T follicular helper cell (primary cell): ENCODE measurements at regions not wholly inside any gene's neighbourhood (a gene's known extent, or its start where the extent isn't known, plus 50 kb on each side); places are given as distances from the start of the nearest gene placed in this dataset.

Experiments
- DNase-seq: peaks from one replicate; pipeline ENCODE4 v3.0.0-alpha.2; 2020; ENCODE audit warnings: low read depth

DNA sequence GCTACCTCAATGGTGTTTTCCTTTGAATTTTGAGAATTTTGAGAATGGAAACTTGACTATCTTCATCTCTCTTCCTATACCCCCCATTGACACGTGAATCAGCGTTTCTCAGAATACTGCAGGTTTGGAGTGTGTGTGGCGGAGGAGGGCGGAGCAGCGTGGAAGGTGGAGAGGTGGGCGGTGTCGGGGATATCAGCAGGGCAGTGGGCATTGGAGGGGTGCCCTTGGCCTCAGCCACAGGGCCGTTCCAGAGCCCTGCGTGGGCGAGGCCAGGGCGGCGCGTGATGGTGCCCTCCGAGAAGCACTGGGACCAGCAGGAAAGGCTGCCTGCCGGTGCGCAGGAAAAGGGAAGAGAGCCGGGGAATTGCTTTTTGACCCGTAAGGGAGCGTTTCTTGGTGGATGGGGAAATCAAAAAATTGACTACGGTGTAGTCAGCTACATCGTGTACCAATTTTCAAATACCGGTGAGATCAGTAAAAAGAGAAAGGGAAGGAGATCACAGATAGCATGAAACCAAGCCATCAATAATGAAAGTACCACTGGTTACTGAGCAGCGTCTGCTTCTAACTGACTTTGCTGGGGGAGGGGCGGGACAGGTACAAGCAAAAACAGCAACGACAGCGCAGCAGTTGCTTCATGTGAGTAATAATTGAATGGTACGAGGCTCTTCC is 82.7 kb upstream of the DUSP22 start:
- no peak for DNase-seq

DNA sequence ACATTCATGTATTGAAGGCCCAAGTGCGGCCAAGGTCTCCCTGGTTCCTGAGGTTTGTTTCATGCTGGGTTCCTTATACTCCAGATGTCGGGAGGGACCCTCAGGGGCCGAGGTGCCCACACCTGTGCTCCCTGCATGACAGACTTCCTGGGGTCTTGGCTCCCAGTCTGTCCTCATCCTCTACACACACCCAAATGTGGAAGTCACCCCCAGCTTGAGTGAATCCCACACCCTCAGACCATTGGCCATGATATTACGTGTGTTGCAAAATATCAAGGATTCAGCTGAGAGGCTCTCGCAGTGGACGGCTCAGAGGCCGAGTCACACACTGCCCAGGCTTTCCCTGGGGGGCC is 82.2 kb upstream of the DUSP22 start:
- no peak for DNase-seq

DNA sequence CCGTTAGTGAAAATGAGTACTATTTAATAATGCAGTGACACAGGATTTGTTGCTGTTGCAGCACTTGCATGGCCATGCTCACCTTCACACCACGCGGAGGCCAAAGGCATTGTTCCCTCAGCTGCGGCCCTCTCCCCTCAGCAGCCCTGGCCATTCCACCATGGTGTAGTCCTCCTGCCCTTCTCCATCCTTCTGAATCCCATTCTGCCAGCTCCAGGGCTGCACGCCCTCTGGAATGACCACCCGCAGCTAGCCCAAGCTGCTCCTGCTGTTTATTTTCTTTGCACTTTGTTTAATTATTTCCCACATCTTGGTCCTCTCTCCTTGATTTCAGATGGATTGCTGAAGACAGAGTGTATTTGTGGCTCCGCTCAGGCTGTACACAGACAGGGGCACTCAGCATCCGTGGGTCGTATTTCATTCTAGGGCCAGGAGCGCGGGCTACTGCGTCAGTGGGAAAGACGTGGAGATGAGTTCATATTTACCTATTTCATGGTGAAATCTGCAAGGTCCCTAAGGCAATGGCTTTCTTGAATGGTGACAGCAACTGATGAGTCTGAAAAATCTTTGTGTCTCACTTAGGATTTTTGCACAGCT is 81.4 kb upstream of the DUSP22 start:
- no peak for DNase-seq

DNA sequence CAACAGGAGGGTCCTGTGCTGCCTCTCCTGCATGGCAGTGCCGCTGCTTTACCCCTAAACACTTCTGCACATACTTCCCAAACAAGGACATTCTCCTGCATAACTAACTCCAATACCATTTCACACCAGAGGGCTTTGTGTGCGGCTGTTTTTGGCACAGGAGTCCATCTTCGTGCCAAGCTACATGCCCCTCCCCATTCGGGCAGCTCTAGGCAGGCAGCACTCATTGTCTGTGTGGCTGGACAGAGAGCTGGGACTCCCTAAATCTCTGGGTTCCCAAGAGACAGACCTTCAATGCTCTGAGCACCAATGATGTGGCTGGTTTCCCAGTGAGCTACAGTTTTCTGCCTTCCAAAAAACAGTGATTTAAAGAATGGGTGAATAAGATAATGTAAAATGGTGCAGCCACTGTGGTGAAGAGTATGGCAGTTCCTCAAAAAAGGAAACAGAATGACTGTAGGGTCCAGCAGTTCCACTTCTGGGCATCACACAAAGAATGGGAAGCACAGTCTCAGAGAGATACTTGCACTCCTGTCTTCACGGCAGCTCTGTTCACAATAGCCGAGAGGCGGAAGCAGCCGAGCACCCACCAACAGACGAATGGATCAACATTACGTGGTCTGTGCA is 80.3 kb upstream of the DUSP22 start:
- no peak for DNase-seq

DNA sequence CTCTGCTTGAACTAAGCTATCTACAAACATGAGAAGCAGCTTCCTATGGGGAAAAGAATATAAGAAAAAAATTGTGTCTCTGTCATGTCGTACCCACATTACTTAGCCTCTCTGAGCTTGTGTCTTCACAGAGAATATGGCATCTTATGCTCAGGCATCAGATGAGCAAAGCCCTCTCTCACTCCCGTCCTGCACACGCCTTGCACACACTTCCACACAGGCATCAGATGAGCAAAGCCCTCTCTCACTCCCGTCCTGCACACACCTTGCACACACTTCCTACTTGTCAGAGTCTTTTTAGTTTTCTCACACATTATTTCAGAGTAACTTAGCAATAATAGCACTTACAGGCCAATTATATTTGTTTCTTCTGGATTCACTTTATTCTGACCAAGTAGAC is 79.0 kb upstream of the DUSP22 start:
- DNase-seq: no peak

DNA sequence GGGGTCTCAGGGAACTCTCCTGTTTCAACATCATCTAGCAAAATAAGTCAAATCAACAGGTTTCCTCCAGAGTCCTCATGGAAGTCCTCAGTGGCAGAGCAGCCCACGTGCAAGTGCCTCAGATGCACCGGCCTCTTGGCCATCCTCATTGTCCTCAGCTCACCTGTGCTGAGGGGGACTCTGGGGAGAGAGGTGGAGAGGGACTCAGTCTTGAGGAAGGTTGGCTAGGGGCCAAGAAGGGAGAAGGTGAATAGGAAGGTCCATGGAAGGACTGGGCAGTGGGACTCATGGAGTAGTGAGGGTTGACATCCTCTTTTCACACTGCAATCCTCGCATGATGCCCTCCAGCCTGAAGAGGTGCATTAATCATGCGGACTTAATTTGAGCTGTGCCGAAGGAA is 77.9 kb upstream of the DUSP22 start:
- DNase-seq: no peak

DNA sequence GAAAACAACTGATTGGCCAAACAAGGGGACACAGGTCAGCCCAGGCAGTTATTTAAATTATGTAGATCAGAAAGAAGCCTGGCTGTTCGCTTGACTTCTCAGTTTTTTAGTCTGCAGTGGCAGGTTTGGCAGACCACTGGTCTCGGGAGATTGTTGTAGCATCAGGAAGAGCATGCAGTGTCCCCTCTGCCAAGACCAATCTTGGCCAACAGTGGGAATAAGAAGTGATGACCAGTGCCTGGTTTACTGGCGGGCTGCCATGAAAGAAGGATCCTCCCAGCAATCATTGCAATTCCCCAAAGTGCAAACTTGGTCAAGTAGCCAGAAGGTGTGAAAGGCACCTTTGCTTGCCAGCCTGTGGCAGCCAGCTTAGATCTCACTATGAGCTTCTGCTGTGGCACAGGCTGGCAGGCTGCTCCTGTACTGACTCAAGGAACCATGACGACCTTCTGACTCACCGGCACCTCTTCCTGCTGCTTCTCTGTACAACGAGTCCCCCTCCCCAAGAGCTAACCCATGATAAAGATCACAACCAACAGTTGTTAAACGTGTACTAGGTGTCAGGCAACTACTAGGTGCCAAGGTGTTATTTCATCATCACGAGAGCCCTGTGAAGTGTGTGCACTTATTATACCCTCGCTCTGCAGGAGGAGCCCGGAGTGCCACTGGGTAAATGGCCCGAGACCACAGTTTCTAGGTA is 76.8 kb upstream of the DUSP22 start:
- no peak for DNase-seq

DNA sequence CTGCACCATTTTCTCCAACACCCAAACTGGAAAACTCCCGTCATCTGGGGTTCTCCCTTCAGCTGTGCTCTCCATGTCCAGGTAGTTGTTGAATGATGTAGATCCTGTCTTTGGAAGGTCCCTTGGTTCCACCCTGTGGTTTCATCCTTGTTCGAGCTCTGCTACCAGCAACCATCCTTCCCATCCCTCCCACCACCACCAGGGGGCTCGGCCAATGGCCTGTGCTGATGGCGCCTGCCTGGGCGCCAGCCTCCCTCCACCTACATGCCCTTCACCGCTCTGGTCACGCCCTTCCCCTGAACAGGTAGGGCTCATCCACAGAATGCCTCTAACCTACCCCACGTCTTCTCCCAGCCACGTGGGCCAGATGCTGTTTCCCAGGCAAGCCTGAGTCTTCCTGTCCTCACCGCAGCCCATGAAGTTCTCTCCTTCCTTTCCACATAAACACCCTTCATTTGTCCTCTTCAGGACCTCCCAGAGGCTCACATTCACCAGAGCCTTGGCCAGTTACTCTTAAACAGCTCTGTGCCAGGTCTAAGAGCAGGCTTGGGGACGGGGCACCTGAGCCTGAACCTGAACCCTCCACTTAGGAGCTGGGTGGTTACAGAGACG is 75.1 kb upstream of the DUSP22 start:
- DNase-seq: no peak

DNA sequence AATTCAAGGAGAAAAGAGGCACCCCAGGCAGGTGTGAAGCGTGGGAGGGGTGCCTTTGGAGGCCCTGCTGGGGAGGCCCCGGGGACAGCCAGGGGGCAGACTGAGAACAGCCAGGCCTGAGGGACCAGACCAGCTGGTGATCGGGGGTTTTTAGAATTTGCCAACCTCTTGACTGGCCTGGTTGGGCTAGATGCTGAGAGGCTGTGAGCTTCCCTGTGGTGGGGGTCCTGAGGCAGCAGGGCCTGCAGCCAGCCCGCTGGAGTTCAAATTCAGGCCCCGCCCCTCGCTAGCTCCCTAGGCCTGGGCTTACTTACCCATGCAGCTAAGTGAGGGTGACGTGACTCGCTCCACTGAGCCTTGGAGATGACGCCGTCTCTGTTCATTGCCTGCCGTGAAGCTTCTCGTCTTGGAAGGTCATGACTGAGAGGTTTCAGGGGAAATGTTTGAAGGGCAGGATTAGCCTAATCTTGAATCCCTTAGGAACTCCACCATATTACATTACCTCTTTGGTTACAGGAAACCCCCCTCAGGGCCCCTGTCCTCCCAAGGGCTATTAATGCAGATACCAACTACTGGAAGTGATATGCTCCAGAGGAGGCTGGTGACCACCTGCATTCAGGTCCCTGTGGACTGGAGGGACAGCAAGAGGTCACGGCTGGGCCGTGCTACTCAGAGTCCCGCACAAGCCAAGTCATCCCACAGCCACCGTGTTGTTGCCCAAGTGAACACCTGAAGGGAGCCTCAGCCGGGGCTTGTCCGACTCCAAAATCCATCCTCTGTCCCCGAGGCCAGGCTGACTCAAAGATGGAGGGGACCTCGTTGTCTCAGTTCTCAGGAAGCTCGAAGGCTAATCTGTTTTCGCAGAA is 73.9 kb upstream of the DUSP22 start:
- DNase-seq: no peak

DNA sequence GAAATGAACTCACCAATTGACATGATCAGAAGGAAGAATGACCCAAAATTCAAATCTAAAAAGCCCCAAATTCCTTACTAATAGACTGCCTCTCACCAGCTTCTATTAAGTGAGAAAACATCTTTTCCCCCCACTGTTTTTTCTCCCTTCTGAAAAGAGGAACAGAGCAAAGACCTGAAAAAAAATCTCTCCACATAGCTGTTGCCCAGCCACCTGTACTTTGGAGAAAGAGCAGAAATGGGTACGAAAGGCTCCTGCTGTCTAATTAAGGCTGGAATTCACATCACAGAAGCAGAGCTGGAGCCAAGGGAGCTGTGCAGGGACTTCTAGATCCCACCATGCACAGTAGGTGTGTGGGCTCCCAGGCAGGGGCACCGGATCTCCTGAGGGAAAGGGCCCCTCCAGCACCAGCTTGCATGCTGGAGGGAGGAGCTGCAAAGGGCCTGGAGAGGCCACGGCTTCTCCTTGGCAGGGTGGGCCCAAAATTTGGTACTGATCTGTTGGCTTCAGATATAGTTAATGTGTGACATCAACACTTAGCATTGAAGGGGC is 73.2 kb upstream of the DUSP22 start:
- DNase-seq: no peak

DNA sequence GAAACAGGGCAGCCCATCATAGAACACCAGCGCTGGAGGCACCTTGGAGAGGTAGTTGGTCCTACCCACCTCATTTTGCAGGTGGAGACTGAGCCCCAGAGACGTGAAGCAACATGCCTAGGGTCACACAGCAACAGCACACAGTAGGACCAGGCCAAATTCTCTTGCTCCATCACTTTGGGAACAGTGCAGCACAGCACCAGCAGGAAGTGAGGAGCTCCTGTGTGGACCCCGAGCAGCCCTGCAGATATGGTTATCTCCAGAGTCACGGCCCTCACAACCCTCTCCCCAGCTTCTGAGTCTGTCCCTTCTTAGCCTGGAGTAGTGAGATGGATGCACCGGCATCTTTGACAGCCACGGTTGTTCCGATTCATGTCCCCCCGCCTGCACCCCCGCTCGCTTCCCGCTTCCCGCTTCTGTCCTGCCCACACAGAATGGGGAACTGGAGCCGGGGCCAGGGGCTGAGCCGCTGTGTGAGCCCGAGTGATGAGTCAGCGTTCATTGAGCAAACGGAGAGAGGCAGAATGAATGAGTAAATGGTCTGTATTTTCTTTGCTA is 72.6 kb upstream of the DUSP22 start:
- DNase-seq: no peak

DNA sequence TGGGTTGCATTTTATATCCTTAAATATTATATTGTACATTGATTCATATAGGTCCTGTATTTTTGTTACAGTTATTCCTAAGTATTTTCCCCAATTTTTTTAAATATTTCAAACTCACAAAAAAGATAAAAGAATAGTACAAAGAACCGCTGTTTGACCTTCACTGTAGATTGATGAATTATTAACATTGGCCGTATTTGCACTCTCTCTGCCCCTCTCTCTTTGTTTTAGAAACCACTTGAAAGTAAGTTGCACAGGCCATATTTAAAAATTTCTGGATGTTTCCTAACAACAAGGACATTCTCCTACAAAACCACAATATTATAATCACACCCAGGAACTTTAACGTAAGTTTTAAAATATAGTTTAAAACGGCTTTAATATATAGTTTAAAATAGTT is 72.0 kb upstream of the DUSP22 start:
- DNase-seq: no peak

DNA sequence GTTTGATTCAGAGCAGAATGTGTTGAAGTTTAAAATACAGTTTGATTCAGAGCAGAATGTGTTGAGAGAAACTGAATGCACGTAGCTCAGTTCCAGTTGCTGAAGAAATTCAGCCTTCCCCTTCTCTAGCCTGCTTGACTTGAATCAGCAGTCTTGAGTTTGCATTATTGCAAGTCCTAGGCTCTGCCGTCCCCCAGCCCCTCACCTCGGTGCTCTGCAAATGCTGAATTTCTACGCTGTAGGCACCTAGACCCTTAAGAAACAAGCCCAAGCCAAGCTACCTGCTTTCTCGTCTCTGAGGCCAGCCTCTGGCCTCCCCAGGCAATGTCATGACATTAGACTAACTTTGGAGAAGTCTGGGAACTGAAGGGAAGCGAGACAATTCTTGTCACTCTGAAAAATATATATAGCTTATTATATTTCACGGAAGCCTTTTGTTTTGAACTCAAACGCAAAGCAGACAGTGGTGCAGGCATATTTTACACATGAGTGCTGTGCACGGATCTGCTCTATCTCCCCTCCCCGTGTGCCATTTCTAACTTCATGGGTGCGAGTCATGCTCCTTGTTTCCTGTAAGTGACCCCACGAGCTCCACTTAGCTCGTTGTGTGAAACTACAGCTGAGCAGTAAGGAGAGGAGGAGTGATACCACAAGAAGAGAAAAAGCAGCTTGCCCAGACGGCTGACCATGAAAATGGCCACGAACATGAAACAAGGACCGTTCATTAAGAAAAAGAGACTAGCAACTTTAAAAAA is 71.4 kb upstream of the DUSP22 start:
- no peak for DNase-seq

DNA sequence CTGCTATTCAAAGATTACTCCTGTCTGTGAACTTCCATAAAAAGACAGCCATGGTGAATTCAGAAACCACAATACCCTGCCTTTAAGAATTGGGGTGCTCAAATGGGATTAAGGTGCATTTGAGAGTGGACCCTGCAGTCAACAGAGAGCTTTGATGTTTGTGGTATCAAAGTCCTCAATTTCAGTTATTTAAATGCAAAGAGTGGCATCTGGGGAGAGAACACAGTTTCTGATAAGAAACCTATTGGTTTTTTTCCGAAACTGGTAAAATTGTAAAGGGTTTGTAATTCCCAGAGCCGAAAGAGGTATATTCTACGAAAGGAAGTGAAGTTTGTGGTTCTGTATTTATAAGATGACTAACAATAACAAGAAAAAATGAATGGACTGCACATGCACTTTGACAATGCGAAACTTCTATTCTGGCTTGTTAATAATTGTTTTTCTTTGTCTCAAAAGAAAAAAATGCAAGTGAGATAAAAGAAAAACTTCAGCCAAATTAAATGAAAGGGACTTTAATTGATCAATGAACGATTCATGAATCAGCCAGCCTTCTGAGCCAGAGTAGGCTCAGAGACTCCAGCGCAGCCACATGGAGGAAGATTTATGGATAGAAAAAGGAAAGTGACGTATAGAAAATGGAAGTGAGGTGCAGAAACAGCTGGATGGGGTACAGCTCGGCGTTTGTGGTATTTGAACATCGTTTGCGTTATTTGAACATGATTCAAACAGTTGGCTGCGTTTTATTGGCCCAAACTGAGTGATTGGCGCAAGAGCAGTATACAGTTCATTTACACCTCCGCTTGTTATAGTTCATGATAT is 70.5 kb upstream of the DUSP22 start:
- no peak for DNase-seq

DNA sequence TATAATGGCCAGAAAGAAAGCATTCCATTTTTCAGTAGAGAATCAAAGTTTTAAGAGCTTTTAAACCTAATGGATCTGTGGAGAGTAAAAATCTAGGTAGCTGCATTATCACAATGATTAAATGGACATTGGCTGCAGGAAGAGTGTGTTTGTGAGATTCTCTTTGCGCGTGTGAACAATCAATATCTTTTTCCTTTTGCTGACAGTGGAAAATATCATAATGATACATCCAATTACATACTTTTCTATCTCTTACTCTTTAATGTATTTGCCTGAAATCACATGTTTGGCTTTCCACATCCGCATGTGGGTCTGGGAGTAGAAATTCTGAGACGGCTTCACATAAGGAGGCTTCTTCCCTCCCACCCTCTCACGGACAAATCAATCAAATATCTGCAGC is 69.8 kb upstream of the DUSP22 start:
- no peak for DNase-seq

DNA sequence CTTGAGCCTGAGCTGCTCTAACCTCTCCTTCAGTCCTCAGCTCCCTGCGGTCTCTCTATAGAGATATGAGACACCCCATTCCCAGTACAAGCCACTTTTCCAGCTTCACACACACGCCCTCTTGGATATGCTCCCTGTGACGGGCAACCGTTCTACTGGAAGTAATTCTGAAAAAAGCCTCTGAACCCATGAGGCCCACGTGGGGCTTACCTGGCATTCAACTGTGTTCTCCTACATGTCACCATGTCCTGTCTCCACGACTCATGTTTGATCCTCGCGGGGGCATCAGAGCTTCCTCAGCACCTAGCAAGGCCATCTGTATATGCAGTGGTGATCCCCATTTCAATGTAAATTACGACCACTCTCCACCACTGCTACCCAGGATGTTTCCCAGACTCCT is 69.2 kb upstream of the DUSP22 start:
- DNase-seq: no peak

DNA sequence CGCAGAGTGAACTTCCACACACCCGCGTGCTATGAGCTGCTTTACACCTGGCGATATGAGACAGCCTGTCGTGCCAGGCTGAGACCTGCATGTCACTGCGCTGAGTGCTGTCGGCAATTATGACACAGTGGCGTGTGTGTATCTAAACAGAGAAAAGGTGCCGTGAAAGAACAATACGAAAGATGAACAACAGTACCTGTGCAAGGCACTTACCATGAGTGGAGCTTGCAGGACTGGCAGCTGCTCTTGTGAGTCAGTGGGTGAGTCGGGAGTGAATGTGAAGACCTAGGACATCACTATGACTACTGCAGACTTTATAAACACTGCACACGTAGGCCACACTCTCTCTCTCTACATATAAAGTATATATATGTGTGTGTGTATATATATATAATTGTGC is 68.5 kb upstream of the DUSP22 start:
- no peak for DNase-seq

DNA sequence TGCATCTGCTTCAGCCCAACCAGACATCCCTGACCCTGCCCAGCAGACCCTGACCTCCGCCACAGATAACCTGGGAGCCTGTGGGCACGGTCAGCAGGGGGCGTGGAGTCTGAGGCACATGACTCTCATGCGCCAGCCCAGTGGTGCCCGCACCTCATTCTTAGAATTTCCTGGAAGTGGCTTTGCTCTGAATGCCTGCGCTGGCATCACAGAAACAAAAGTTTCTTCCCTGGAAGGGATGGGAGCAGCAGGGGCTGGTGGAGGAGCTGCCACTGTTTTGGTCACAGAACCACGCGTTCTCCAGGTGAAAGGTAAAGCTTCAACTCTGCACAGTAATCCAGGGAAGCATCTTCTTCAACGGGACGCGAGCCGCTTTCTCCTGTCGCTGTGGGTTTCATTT is 67.9 kb upstream of the DUSP22 start:
- no peak for DNase-seq

DNA sequence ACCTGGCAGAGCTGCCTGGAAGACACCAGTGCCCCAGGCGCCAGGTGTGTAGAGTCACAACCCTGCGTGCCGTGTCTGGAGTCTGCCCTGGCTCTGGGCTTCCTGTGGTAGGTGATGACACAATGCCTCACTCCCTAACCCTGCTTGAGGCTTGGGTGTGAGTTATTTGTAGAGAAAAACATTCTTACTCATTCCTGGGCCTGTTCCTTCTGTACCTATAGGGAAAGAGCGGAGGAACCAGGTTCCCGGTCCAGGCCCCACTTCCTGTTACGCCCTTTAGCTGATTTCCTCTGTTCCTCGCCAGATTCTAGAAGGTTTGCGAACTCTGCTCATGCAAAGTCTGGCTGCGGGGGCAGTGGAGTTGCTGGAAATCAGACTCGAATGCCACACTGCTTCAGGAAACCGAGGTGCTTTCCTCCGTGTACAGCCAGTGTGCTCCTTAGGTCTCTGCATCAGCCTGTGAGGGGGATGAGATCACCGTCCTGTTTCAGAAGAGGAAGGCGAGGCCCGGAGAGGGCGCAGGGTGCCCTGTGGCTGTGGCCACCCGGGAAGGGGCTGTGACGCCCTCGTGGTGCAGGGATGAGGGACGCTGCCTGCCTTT is 67.1 kb upstream of the DUSP22 start:
- no peak for DNase-seq
